MM.1S (cell line): ENCODE measurements at regions not wholly inside any gene's neighbourhood (a gene's known extent, or its start where the extent isn't known, plus 50 kb on each side); places are given as distances from the start of the nearest gene placed in this dataset.

ENCODE experiments used
- CTCF ChIP-seq: fragments of 300-600 bp; sonication (generic); IDR thresholded peaks from 2 replicates; pipeline ENCODE4 v1.5.1; 2016; ENCODE audit warnings: antibody characterized with exemption, low read length, mixed read lengths
- EZH2 ChIP-seq: fragments of 300-600 bp; sonication (generic); optimal IDR thresholded peaks from 2 replicates; pipeline ENCODE3; 2017; ENCODE audit warnings: low read depth, mild to moderate bottlenecking, antibody characterized with exemption, low read length, mixed read lengths

- TF ChIP-seq CTCF (no peak), EZH2 (no peak)
Measured at GRCh38 chr5:111597491-111597890, 85.2 kb upstream of the STARD4 start.
